ENCODE measurements at regions not wholly inside any gene's neighbourhood (a gene's known extent, or its start where the extent isn't known, plus 50 kb on each side); places are given as distances from the start of the nearest gene placed in this dataset.
"Not testable (repeated sequence)": the region's sequence is repeated elsewhere in the genome, so short reads cannot be mapped to it uniquely, and the experiment has no call there.

DNA sequence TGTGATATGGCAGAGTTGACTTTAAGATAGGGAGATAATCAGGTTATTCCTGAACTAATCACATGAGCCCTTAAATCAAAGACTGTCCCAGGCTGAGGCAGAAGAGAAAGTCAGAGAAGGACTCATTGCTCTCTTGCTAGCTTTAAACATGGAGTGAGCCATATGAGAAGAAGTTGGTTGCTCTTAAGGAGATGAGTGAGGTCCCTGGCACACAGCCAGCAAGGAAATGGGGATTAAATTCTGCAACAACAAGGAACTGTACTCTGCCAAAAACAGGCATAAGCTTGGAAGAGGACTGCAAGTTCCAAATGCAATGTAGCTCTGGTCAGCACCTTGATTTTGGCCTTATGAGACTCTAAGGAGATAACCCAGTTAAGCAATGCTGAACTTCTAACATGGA lies 457.0 kb downstream of the PLOD2 start:
- Histone ChIP-seq H3K4me2 (replicated peaks; ENCODE audit: extremely low read depth, low read length, poor library complexity, severe bottlenecking) (no peak overlapping the region), H3K9me3 (replicated peaks in 1 of 2; ENCODE audit: control insufficient read depth in 1 of 2, insufficient read depth in 1 of 2, low read length in 2 of 2) (no peaks in the 10 kb centered on the region), H3K4me1 (ENCODE audit: control insufficient read depth in 1 of 2, insufficient read depth in 2 of 2, low read length in 2 of 2) (no peaks in the 10 kb centered on the region), H3K4me3 (replicated peaks in 1 of 3; ENCODE audit: low read depth in 2 of 3, low read length in 3 of 3) (no peak overlapping the region), H3K79me2 (ENCODE audit: insufficient read depth, low read length) (no peaks in the 10 kb centered on the region), H3K27ac (ENCODE audit: low read depth in 1 of 2, low read length in 2 of 2) (no peak overlapping the region), H3K9ac (ENCODE audit: insufficient read depth, low read length, poor library complexity, severe bottlenecking) (no peak overlapping the region), H2AFZ (ENCODE audit: insufficient read depth, low read depth, low read length, poor library complexity, severe bottlenecking) (no peak overlapping the region), H4K20me1 (ENCODE audit: insufficient read depth, low read length) (no peaks in the 10 kb centered on the region), H3K36me3 (replicated peaks in 1 of 2; ENCODE audit: control insufficient read depth in 1 of 2, insufficient read depth in 2 of 2, low read length in 2 of 2) (no peaks in the 10 kb centered on the region), H3K27me3 (ENCODE audit: control insufficient read depth in 2 of 2, insufficient read depth in 2 of 2, low read length in 2 of 2) (no peaks in the 10 kb centered on the region)
- H3K27ac Mint-ChIP-seq = no peak overlapping the region
- no peaks in the 10 kb centered on the region for H3K4me1 Mint-ChIP-seq
- peaks cover 0 to 3% (median 2%) of the 10 kb centered on the region in 7 donors for H3K9me3 Mint-ChIP-seq
- DNase-seq = no peak
- H3K4me3 Mint-ChIP-seq = no peak overlapping the region
- H3K27me3 Mint-ChIP-seq (ENCODE audit: low read depth in 3 of 3) = peaks cover 0 to 3% (median 2%) of the 10 kb centered on the region in 3 donors
- TF ChIP-seq, protein P1, sequence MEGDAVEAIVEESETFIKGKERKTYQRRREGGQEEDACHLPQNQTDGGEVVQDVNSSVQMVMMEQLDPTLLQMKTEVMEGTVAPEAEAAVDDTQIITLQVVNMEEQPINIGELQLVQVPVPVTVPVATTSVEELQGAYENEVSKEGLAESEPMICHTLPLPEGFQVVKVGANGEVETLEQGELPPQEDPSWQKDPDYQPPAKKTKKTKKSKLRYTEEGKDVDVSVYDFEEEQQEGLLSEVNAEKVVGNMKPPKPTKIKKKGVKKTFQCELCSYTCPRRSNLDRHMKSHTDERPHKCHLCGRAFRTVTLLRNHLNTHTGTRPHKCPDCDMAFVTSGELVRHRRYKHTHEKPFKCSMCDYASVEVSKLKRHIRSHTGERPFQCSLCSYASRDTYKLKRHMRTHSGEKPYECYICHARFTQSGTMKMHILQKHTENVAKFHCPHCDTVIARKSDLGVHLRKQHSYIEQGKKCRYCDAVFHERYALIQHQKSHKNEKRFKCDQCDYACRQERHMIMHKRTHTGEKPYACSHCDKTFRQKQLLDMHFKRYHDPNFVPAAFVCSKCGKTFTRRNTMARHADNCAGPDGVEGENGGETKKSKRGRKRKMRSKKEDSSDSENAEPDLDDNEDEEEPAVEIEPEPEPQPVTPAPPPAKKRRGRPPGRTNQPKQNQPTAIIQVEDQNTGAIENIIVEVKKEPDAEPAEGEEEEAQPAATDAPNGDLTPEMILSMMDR (IDR thresholded peaks at IDR 0.05) = no peak
- intact Hi-C loops (cut with micrococcal nuclease) = no loop called here
- no peaks in the 10 kb centered on the region for H3K36me3 Mint-ChIP-seq

DNA sequence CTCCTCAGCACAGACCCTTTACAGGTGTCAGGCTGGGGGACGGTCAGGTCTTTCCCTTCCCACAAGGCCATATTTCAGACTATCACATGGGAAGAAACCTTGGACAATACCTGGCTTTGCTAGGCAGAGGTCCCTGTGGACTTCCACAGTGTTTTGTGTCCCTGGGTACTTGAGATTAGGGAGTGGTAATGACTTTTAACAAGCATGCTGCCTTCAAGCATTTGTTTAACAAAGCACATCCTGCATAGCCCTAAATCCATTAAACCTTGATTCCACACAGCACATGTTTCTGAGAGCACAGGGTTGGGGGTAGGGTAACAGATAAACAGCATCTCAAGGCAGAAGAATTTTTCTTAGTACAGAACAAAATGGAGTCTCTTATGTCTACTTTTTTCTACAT lies 451.2 kb downstream of the PLOD2 start:
- H3K4me2 ChIP-seq (replicated peaks; ENCODE audit: extremely low read depth, low read length, poor library complexity, severe bottlenecking); intact Hi-C loops (cut with micrococcal nuclease); H3K4me3 ChIP-seq (replicated peaks in 1 of 3; ENCODE audit: low read depth in 2 of 3, low read length in 3 of 3); H3K4me1 ChIP-seq (ENCODE audit: control insufficient read depth in 1 of 2, insufficient read depth in 2 of 2, low read length in 2 of 2); H3K9ac ChIP-seq (ENCODE audit: insufficient read depth, low read length, poor library complexity, severe bottlenecking); H3K27ac ChIP-seq (ENCODE audit: low read depth in 1 of 2, low read length in 2 of 2); H2AFZ ChIP-seq (ENCODE audit: insufficient read depth, low read depth, low read length, poor library complexity, severe bottlenecking); H3K27ac Mint-ChIP-seq; H3K79me2 ChIP-seq (ENCODE audit: insufficient read depth, low read length); H3K27me3 Mint-ChIP-seq (ENCODE audit: low read depth in 3 of 3); DNase-seq; H3K9me3 ChIP-seq (replicated peaks in 1 of 2; ENCODE audit: control insufficient read depth in 1 of 2, insufficient read depth in 1 of 2, low read length in 2 of 2); H3K4me1 Mint-ChIP-seq; H4K20me1 ChIP-seq (ENCODE audit: insufficient read depth, low read length); H3K4me3 Mint-ChIP-seq; H3K36me3 Mint-ChIP-seq; H3K36me3 ChIP-seq (replicated peaks in 1 of 2; ENCODE audit: control insufficient read depth in 1 of 2, insufficient read depth in 2 of 2, low read length in 2 of 2); H3K27me3 ChIP-seq (ENCODE audit: control insufficient read depth in 2 of 2, insufficient read depth in 2 of 2, low read length in 2 of 2): not testable (repeated sequence)
- WGBS (ENCODE audit: insufficient coverage) = no CpG with 5 or more reads among the region's 1 CpG
- peaks cover 2 to 24% (median 11%) of the 10 kb centered on the region in 7 donors for H3K9me3 Mint-ChIP-seq

All from CD14-positive monocyte (primary cell).